Adrenal gland (tissue), 9 donors: ENCODE measurements at regions not wholly inside any gene's neighbourhood (a gene's known extent, or its start where the extent isn't known, plus 50 kb on each side); places are given as distances from the start of the nearest gene placed in this dataset.

Experiments used
- DNase-seq, 7 donors: peaks; one replicate each; pipeline ENCODE4 v3.0.0-alpha.2; 2019 to 2020
- H3K27ac ChIP-seq, 5 donors: fragments of 200-600 bp; sonication (generic) in 4 of 5; 1 replicate in 3 of 5; 2 replicates in 2 of 5; pipeline versions ENCODE4 v1.5.1 to v1.8.0; 2016 to 2020; ENCODE audit warnings: mild to moderate bottlenecking in 1 of 5
- H3K27me3 ChIP-seq: fragments of 200-600 bp; 2 replicates; pipeline ENCODE4 v1.8.0; 2021
- H3K36me3 ChIP-seq, 2 donors: fragments of 200-600 bp; replicated peaks in 1 of 2; 1 replicate in 1 of 2; 2 replicates in 1 of 2; pipeline versions ENCODE4 v1.5.1 to v1.8.0; 2018 to 2022
- H3K4me1 ChIP-seq, 2 donors: fragments of 200-600 bp; replicated peaks in 1 of 2; 1 replicate in 1 of 2; 2 replicates in 1 of 2; pipeline versions ENCODE4 v1.5.1 to v1.8.0; 2018 to 2021
- H3K4me3 ChIP-seq, 4 donors: fragments of 200-600 bp; sonication (generic) in 3 of 4; one replicate each; pipeline ENCODE4 v1.5.1; 2016 to 2018
- H3K9me3 ChIP-seq, 3 donors: fragments of 200-600 bp; sonication (generic) in 1 of 3; replicated peaks in 1 of 3; 1 replicate in 2 of 3; 2 replicates in 1 of 3; pipeline versions ENCODE4 v1.5.1 to v1.8.0; 2016 to 2021
- CTCF ChIP-seq, 6 experiments: fragments of 450-650 bp in 4 of 6; fragments of 200-600 bp in 2 of 6; sonication (generic) in 1 of 6; IDR thresholded peaks; 1 replicate in 5 of 6; 2 replicates in 1 of 6; pipeline versions ENCODE4 v1.5.1 to v1.8.0; 2016 to 2021; ENCODE audit warnings: antibody characterized with exemption in 6 of 6, mild to moderate bottlenecking in 2 of 6, moderate library complexity in 1 of 6
- POLR2A ChIP-seq, 2 donors: fragments of 450-650 bp; IDR thresholded peaks; one replicate each; pipeline ENCODE4 v1.6.1; 2017; ENCODE audit warnings: antibody characterized with exemption in 2 of 2, mild to moderate bottlenecking in 2 of 2, moderate library complexity in 1 of 2
- WGBS, 4 donors: extraction: QIAGEN DNeasy Blood & Tissue Kit in 2 of 4; methylation state at CpG; one replicate each; pipeline versions ENCODE4 v1.1.5 to v1.1.7; 2013 to 2017; 5-methylcytosine and 5-hydroxymethylcytosine counted together
- intact Hi-C, 2 donors: fragments of 100-400 bp; cut with DNase I; formaldehyde crosslinking; loops; one replicate each; pipeline versions ENCODE4 v1.14.1 to v1.15.0; 2022 to 2023
- donor health status: healthy with polysubstance abuse.
- donor health status: Bipolar disorder and iron deficiency.
- donor health status: DM: yes; HTN: yes; CAD: no.
- donor health status: DM: no; HTN: no; CAD: no.
- donor health status: DM: no; HTN: no; CAD: no.

- TF ChIP-seq POLR2A (IDR thresholded peaks at IDR 0.05): no peak
- TF ChIP-seq CTCF (IDR thresholded peaks at IDR 0.05): no peak
- intact Hi-C loops: no loop called here
- Histone ChIP-seq H3K36me3 (no peaks in the 10 kb centered on the region), H3K4me1 (no peaks in the 10 kb centered on the region), H3K27me3 (no peaks in the 10 kb centered on the region), H3K4me3 (no peak overlapping the region), H3K9me3 (no peaks in the 10 kb centered on the region), H3K27ac (no peak overlapping the region)
- 37 to 57% (median 53%) methylated on average over 1 of the region's 1 CpG for WGBS, 4 donors
- peak in 3 of 7 donors; percentile 9 to 40 (median 19) for DNase-seq
These were observed 102.3 kb upstream of the BMP2 start for GRCh38 chr20:6665161-6665560.

GRCh38 chr20:6664574-6664973 lies 102.9 kb upstream of the BMP2 start:
- intact Hi-C loops: no loop called here
- no peak for DNase-seq
- Histone ChIP-seq H3K36me3 (no peaks in the 10 kb centered on the region), H3K9me3 (no peaks in the 10 kb centered on the region), H3K27me3 (no peaks in the 10 kb centered on the region), H3K4me1 (no peaks in the 10 kb centered on the region), H3K27ac (no peak overlapping the region), H3K4me3 (no peak overlapping the region)
- TF ChIP-seq CTCF (IDR thresholded peaks at IDR 0.05) (no peak), POLR2A (IDR thresholded peaks at IDR 0.05) (no peak)
- WGBS, 4 donors: 74 to 88% (median 82%) methylated on average over 1 of the region's 1 CpG

- no peaks in the 10 kb centered on the region for H3K4me1 ChIP-seq
- no peaks in the 10 kb centered on the region for H3K9me3 ChIP-seq
- WGBS, 4 donors: 85 to 94% (median 88%) methylated on average over 6 of the region's 6 CpGs
- no peaks in the 10 kb centered on the region for H3K36me3 ChIP-seq
- no peak overlapping the region for H3K4me3 ChIP-seq
- DNase-seq: no peak
- TF ChIP-seq POLR2A (IDR thresholded peaks at IDR 0.05) (no peak), CTCF (IDR thresholded peaks at IDR 0.05) (no peak)
- intact Hi-C loops: no loop called here
- H3K27me3 ChIP-seq: no peaks in the 10 kb centered on the region
- no peak overlapping the region for H3K27ac ChIP-seq
These were observed 103.6 kb upstream of the BMP2 start for GRCh38 chr20:6663751-6664388.

- Histone ChIP-seq H3K27ac (no peak overlapping the region), H3K4me3 (no peak overlapping the region), H3K27me3 (no peaks in the 10 kb centered on the region), H3K36me3 (no peaks in the 10 kb centered on the region), H3K4me1 (no peaks in the 10 kb centered on the region), H3K9me3 (no peaks in the 10 kb centered on the region)
- no peak for DNase-seq
- intact Hi-C loops: no loop called here
- WGBS, 4 donors: 55 to 73% (median 62%) methylated on average over 1 of the region's 1 CpG
- TF ChIP-seq CTCF (IDR thresholded peaks at IDR 0.05) (no peak), POLR2A (IDR thresholded peaks at IDR 0.05) (no peak)
These were observed 104.4 kb upstream of the BMP2 start for GRCh38 chr20:6663104-6663503.
